ENCODE measurements at regions not wholly inside any gene's neighbourhood (a gene's known extent, or its start where the extent isn't known, plus 50 kb on each side); places are given as distances from the start of the nearest gene placed in this dataset.

DNA sequence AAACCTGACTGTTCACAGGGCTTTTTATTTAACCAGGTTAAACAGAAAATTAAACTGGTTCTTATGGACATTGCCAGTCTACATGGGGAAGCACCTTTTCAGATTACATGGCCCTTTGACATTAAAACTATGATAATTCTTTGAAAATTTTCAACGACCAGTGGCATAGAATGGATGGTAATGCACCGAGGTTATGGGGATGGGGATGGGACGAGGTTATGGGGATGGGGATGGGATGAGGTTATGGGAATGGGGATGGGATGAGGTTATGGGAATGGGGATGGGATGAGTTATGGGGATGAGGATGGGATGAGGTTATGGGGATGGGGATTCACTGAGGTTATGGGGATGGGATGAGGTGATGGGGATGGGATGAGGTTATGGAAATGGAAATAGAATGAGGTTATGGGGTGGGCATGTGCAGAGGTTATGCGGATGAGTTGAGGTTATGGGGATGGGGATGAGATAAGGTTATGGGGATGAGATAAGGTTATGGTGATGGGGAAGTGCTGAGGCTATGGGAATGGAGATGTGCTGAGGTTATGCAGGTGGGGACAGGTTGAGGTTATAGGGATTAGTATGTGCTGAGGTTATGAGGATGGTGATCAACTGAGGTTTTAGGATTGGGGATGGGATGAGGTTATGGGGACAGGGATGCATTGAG lies 541.9 kb downstream of the CDH26 start:
- no peaks in the 10 kb centered on the region for H3K27me3 Mint-ChIP-seq
- H3K9me3 Mint-ChIP-seq: peaks cover 2% of the 10 kb centered on the region
- CTCF ChIA-PET: no interaction called here
- POLR2A ChIA-PET: no interaction called here
- intact Hi-C loops (cut with micrococcal nuclease): no loop called here
- no peak overlapping the region for H3K4me3 Mint-ChIP-seq
- ATAC-seq (ENCODE audit: low read depth) (no peak), DNase-seq (no peak)
- no peaks in the 10 kb centered on the region for H3K36me3 Mint-ChIP-seq (ENCODE audit: low read depth)
- H3K4me1 Mint-ChIP-seq: no peaks in the 10 kb centered on the region
- TF ChIP-seq, protein P1, sequence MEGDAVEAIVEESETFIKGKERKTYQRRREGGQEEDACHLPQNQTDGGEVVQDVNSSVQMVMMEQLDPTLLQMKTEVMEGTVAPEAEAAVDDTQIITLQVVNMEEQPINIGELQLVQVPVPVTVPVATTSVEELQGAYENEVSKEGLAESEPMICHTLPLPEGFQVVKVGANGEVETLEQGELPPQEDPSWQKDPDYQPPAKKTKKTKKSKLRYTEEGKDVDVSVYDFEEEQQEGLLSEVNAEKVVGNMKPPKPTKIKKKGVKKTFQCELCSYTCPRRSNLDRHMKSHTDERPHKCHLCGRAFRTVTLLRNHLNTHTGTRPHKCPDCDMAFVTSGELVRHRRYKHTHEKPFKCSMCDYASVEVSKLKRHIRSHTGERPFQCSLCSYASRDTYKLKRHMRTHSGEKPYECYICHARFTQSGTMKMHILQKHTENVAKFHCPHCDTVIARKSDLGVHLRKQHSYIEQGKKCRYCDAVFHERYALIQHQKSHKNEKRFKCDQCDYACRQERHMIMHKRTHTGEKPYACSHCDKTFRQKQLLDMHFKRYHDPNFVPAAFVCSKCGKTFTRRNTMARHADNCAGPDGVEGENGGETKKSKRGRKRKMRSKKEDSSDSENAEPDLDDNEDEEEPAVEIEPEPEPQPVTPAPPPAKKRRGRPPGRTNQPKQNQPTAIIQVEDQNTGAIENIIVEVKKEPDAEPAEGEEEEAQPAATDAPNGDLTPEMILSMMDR (IDR thresholded peaks at IDR 0.05): no peak
- H3K27ac Mint-ChIP-seq: no peak overlapping the region

DNA sequence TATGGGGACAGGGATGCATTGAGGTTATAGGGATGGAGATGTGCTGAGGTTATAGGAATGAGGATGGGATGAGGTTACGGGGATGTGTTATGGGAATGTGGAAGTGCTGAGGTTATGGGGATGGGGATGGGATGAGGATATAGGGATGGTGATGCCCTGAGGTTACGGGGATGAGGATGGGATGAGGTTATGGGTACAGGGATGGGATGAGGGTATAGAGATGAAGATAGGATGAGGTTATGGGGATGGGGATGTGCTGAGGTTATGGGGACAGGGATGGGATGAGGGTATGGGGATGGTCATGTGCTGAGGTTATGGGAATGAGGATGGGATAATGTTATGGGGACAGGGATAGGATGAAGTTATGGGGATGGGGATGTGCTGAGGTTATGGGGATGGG lies 542.8 kb downstream of the CDH26 start:
- CTCF ChIA-PET: no interaction called here
- Mint-ChIP-seq H3K9me3 (peaks cover 2% of the 10 kb centered on the region), H3K36me3 (ENCODE audit: low read depth) (no peaks in the 10 kb centered on the region), H3K4me1 (no peaks in the 10 kb centered on the region), H3K27me3 (no peaks in the 10 kb centered on the region), H3K4me3 (no peak overlapping the region), H3K27ac (no peak overlapping the region)
- no peak for ATAC-seq (ENCODE audit: low read depth)
- POLR2A ChIA-PET: no interaction called here
- intact Hi-C loops (cut with micrococcal nuclease): no loop called here
- DNase-seq: no peak
- TF ChIP-seq, protein P1 (IDR thresholded peaks at IDR 0.05): no peak

DNA sequence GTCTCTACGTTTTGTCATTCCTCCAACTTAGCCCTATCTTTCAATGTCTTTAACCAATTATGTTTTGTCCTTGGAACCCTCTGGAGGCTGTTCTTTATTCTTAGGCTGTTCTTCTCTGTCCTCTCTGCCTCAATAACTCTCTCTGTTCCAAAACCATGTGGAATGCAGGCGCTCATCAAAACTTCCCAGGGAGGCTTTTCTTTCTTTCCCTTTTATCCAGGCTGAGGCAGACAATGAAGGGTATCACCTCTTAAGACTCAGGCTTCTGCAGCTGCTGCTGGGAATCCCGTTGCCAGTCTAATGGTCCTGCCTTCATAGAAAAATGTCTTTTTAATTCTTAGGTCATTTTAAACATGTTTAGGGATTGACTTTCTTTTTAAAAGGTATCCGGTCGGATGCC lies 544.7 kb downstream of the CDH26 start:
- Mint-ChIP-seq H3K4me1 (no peaks in the 10 kb centered on the region), H3K36me3 (ENCODE audit: low read depth) (no peaks in the 10 kb centered on the region), H3K27me3 (no peaks in the 10 kb centered on the region), H3K9me3 (peaks cover 2% of the 10 kb centered on the region), H3K27ac (no peak overlapping the region), H3K4me3 (no peak overlapping the region)
- ATAC-seq (ENCODE audit: low read depth) (no peak), DNase-seq (no peak)
- TF ChIP-seq, protein P1 (IDR thresholded peaks at IDR 0.05): no peak
- intact Hi-C loops (cut with micrococcal nuclease): no loop called here
- CTCF ChIA-PET: no interaction called here
- POLR2A ChIA-PET: no interaction called here

DNA sequence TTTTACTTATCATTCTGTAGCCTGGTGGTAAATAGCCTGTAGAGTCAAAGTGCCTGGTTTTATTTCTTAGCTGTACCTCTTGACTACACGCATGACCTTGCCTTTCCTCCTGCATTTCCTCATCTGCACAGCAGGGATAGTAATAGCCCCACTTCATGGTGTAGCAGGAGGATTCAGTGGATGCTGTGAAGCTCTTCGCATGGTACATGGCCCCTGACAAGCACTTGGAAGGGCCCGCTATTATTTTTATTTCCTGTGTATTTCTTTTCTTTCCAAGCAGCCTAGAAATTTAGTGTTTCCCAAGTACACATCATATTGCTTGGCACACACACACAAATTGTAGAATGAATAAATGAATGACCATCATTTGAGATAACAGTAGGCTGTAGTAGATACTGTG lies 547.2 kb downstream of the CDH26 start:
- TF ChIP-seq, protein P1 (IDR thresholded peaks at IDR 0.05): no peak
- Mint-ChIP-seq H3K36me3 (ENCODE audit: low read depth) (no peaks in the 10 kb centered on the region), H3K9me3 (peaks cover 2% of the 10 kb centered on the region), H3K4me1 (no peaks in the 10 kb centered on the region), H3K4me3 (no peak overlapping the region), H3K27ac (no peak overlapping the region), H3K27me3 (no peaks in the 10 kb centered on the region)
- intact Hi-C loops (cut with micrococcal nuclease): no loop called here
- ChIA-PET POLR2A (no interaction called here), CTCF (no interaction called here)
- ATAC-seq (ENCODE audit: low read depth) (no peak), DNase-seq (no peak)

DNA sequence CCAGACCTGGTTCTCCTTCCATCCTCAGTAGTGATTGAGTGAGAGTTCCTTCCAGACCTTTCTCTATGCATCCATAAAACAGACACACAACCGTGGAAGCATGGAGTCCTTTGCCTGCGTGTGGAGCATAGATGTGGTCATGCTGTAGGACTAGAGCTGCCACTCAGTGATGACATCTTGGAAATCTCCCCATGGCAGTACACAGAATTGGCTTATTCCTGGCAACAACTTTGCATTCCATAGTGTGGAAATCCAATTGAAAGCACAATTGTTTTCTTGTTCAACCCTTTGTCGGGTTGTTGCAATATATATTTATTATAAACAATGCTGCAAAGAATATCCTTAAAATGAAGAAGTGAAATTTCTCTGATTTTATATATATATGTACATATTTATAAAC lies 547.8 kb downstream of the CDH26 start:
- ATAC-seq (ENCODE audit: low read depth) (no peak), DNase-seq (no peak)
- Mint-ChIP-seq H3K4me1 (no peaks in the 10 kb centered on the region), H3K36me3 (ENCODE audit: low read depth) (no peaks in the 10 kb centered on the region), H3K9me3 (peaks cover 2% of the 10 kb centered on the region), H3K27me3 (no peaks in the 10 kb centered on the region), H3K4me3 (no peak overlapping the region), H3K27ac (no peak overlapping the region)
- POLR2A ChIA-PET: no interaction called here
- TF ChIP-seq, protein P1 (IDR thresholded peaks at IDR 0.05): no peak
- intact Hi-C loops (cut with micrococcal nuclease): no loop called here
- CTCF ChIA-PET: no interaction called here

Data from activated B cell treated with CpG ODN at 0.5 μM for 24 hours (primary cell).